Renal cortex interstitium (tissue), 11 donors: ENCODE measurements at regions not wholly inside any gene's neighbourhood (a gene's known extent, or its start where the extent isn't known, plus 50 kb on each side); places are given as distances from the start of the nearest gene placed in this dataset.

Source experiments
- DNase-seq, 11 donors: peaks; one replicate each; pipeline ENCODE4 v3.0.0-alpha.2; 2013; ENCODE audit warnings: low read depth in 9 of 11, low spot score in 4 of 11; ENCODE audit errors: extremely low read depth in 1 of 11

DNA sequence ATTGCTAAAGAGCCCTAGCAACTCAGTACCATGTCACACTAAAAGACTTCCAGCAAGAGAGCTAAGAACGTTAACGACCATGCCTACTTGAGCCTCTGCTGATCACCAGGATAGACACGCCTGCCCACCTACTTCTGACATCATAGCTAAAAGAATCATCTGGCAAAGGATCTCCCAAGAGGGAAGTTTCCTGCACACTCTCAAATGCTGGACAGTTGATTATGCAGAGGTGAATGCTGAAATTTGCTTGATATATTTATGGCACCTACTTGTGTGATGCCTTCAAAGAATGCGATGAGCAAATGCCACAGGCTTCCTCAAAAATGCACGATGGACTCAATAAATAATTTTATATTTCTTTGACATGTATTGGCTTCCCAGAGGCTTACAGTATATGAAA lies 113.6 kb downstream of the GALC start:
- no peak for DNase-seq

DNA sequence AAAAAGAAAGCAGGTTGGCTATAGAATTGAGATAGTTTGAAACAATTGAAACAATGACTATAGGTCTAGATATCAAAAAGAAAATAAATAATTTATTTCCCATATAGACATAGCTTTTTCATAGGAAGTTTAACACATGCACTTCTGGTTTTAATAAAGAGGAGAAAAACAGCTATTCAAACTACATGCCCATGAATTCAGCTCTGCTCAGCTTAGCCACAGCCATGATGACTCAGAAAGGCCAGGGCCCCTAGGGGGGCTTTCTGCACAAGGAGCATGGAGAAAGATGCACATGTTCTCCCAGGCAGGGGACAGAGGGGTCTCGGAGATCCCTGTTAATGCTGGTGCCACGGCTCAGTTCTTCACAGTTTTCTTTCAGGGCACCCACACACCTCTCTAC lies 114.0 kb downstream of the GALC start:
- no peak for DNase-seq

DNA sequence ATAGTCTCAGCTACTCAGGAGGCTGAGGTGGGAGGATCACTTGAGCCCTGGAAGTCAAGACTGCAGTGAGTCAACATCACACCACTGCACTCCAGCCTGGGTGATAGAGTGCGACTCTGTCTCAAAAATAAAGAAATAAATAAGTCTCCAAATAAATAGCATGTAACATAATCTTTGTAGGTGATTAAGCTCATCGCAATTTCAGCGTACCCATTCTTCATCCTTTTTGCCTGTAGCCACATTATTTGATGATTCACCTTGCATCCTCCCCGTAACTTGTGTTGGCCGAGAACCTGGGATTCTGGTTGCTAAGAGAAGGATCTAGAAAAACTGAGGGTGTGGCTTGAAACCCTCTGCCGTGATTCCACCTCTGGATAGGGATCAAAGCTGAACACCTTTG lies 115.1 kb downstream of the GALC start:
- DNase-seq: no peak

DNA sequence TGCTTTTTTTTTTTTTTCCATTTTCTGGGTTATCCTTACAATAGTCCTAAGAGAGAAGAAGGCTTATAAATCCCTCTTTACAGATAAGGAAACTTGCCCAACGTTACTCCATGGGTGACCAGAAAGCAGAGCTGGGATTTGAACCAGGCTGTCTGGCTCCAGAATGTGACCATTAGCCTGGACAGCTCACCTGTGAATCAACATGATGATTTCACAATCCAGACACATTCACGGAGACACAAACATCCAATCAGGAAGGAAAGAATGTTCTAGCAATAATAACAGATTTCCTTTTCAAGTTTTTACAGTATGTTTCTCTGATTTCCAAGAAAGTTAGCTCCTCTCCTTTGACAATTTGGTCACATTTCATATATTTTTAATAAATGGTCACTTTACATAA lies 118.3 kb downstream of the GALC start:
- DNase-seq: no peak

DNA sequence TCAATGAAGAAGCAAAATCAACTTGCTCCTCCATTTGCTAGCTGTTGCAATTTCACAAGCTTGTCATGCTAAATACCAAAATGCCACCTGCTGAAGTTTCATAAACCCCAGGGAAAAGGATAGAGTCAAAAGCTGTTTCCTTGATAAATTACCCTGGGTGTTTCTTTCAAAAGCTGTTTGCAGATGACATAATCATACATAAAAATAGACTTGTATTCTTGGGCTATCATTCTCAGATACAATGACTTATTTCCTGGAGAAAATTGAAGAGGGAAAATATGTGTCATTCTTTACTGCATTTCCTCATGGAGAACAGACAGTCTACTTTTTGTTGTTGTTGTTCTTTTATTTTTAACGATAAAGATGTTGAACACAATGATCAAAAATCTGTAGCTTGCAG lies 119.2 kb downstream of the GALC start:
- DNase-seq: no peak

DNA sequence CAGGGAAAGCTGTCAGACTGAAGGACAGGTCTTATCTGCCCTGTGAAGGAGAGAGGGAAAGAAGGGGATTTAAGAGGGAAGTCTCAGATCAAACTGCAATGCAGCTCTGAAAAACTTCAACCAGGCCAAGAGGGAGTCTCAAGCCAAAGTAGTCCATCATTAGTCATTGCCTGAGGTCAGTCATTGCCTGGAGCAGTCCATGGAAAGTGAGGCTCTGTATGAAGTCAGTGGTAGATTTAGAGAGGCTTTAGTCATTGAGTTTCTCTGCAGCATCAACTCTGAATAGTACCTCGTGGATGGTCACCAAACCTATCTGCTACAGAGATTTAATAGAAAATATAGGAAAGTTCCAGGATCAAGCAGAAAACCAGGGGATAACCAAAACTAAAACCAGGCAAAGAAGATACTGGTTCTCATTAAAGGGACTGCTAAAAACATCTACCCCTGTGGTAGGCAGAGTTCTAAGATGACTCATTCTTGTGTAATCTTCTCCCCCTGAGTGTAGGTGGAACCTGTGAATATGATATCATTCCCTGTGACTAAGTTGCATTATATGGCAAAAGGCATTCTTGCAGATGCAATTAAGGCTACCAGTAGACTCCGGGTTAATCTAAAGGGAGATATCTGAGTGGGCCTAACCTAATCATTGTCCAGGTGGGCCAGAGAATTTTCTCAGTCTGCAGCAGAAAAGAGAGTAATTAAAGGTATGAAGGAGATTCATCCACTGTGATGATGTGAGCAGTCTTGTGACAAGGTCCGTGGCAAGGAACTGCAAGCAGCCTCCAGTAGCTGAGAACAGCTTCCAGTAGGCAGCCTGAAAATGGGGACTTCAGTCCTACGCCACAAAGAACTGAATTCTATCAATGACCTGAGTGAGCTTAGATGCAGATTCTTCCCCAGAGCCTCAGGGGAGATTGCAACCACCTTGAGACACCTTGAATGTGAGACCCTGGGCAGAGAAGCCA lies 123.1 kb downstream of the GALC start:
- DNase-seq: no peak

DNA sequence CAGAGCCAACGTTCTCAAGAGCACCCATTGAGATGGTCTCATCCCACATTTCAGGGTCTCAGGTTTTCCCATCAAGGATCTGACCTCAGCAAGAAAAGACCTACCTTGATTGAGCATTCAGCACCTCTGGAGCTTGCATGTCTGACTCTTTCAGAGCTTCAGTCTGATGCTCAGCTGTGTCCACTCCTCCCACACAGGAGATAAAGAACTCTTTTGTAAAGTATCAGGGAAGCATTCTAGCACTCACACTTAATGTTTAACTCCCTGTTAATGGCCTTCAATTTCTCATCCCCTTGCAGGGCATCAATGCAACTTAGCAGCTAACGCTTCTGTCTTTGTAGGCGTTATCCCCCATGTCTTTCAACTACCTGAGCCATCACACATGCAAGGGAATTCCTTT lies 124.1 kb downstream of the GALC start:
- no peak for DNase-seq

DNA sequence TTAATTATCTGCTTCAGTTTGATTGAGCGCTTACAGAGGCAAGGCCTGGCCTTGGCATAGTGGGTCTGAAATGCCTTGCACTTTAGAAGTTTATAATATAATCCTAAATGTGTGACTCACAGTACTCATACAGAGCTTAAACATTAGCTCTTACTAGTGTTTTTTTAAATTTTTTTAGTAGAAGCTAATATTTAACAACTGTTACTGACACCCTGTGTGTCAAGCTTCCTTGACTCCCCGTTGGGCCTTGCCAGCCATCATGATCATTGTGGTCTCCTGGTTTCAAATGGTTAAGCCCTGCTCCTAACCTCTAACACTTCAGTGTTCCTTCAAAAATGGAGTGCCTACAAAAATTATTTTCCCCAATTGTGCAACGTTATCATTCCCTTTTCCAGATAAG lies 126.9 kb downstream of the GALC start:
- no peak for DNase-seq

DNA sequence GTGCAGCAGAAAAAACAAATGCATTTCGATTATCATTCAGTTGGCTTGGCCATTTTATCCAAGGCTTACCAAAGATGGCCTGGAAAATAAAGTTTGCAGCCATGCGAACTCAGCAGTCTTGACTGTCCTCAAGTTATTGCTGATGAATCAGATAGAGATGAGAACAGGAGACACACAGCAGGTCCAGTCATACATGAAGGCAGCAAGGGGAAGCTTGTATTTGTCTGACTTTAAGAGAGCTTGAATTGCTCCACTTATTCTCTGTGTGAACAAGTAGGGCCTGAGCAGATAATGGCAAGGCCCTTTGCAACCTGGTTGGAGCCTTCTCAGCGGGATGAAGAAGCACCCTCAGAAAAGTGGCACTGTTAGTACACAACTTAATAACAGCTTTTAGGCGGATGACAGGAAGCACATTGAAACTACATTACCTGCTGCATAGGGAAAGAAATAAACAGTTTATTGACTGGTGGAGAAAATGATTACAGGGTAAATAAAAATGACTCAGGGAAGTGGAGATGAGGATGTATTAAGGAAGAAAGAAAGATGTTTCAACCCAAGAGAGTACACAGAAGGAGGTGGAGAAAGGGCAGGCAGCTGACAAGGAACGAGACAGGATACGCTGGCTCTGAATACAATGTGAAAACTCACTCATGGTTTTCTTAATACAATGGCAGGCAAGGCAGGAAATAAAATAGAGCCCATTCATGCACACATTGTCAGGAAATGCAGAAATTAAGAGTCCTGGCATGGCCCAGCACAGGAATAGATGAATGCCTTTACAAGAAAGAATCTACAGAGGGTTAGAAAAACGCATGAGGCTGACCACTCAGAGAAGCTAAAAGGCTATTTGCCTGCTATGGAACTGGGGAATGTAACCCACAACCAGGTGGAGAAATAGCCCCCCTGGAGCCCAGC lies 128.4 kb downstream of the GALC start:
- DNase-seq: no peak

DNA sequence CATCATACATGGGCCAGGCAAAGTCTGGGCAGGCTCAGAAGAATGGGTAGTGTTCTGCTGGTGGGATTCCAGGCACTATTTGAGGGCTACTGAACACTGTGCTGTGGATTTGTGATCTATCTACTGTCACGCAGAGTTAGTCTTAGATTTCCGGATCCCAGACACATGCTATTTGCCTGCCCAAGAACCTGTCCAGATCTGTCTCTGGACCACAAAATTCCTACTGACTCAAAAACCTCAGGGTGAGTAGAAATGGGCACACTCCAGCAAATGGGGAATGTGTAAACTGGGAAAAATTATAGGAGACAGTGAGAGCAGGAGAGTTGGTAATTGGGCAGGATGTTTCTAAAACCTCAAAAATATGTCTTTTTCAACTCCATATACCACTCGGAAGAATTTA lies 129.9 kb downstream of the GALC start:
- DNase-seq: no peak

DNA sequence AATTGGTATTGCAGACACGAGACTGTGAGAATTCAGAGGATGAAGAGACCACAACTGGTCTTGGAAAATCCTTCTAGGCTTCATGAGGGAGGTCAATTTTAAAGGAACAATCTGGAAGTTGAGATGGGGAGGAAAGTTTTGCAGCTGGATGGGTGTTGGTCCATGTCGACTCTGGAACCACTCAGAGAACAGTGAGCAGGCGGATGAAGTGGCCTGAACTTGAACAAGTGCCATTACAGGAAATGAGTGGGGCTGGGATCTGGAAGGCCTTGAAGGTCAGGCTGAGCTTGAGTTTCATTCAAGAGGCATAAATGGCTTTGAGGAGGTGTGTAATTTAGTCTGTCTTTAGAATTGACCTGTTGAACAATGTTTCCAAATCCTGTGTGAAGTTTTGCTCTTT lies 140.9 kb downstream of the GALC start:
- no peak for DNase-seq

DNA sequence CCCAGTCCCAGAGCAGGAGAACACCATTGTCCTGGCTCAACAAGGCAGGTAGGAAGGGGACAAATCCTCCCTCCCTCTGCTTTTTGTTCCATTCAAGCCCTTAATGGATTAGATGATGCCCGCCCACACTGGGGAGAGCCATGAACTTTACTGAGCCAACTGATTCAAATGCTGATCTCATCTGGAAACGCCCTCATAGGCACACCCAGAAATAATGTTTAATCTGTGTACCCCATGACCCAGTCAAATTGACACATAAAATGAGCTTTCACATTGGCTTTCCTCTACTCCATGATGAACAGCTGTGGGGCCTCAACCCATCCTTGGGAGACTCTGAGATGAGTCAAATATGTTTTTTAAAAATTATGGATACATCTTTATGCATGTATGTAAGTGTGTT lies 141.8 kb downstream of the GALC start:
- no peak for DNase-seq

DNA sequence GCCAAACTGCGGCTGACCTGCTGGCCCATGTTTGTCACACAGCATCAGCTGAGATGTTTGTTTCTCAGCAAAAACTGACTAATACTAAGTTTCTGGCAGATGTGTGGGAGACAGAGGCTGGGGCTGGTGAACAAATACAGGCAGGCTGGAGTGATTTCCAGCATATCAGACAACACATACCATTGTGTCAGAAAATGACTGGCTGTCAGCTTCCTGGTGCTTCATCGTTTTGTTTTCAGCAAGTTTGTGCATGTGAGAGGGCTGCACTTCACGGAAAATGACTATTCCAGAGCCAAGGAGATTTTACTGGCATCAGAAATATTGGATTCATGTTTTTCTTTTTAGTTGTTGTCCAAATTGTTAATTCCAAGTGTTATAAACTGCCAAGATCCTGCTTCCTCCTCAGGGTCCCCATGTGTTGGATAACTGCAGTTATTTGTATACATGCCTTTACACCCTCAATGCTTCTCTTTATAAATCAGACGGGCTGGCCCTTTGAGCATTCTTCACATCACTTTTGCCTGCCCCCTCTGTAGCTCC lies 145.7 kb downstream of the GALC start:
- no peak for DNase-seq

DNA sequence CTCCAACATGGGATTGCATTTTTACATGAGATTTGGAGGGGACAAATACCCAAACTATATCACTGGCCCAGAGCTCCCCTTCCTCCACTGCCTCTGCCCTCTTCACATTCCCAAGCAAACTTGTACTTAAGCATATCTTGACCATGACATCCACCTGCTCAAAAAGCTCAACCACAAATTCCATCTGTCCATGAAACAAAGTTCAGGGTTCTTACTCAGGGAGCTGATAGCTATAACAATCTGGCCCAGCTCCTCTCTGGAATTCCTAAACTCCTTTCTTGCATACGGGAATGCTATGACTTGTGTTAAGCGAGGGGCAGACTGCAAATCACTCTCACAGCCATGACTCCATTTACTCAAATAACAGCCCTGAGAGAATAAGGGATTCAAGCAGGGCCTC lies 152.1 kb downstream of the GALC start:
- DNase-seq: no peak

DNA sequence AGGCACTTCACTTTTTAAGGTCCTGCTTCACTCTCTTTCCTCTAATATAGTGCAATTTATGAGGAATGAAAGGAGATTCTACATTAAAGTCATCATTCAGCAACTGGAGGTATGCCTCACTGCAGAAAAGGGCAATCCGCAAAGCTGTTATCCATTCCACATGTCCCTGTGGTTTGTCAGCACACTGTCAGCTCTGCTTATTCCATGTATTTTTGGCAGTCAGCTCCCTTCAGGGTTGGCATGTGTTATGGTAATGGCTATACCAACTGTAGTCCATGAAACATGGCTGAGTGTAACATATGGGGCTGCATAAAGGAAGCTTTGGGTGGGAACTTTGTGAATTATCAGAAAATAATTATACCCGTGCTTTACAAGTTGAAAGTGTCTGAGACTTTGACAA lies 154.1 kb downstream of the GALC start:
- DNase-seq: no peak

DNA sequence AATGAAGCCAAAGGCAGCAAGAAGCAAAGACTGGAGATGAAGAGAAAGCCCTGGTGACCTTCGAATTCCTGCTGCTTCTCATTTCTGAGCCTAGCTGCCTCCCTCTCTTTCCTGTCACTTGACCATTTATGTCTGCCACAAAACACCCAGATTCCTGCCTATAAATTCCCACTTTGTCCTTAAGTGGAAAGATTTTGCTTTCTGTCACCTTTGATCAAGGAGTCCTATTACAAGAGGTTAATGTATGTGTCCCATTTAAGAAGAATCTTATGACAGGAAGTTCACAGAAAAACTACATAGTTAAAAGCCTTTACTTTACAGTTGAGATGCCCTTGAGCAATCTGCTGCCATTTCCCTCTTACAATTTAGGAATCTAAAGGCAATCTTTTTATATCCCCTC lies 155.7 kb downstream of the GALC start:
- DNase-seq: peak in 5 of 11 donors; percentile 12 to 18 (median 15)

DNA sequence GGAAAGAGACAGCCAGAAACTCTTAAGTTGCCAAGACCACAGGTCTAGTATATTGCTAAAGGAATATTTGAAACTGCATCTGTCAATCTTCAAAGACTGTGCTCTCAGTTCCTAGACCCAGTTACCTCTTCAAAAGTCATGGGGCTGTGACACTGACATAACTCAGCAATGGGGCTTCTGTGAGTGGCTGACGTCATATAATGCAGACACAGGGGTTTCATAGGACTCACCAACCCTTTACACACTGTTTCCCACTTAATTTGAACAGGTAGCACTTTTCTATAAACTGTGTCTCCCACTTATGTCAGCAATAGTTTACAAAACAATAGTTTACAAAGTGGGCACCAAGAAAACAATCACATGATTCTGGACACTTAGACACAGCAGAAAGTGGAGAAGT lies 158.4 kb downstream of the GALC start:
- DNase-seq: no peak

DNA sequence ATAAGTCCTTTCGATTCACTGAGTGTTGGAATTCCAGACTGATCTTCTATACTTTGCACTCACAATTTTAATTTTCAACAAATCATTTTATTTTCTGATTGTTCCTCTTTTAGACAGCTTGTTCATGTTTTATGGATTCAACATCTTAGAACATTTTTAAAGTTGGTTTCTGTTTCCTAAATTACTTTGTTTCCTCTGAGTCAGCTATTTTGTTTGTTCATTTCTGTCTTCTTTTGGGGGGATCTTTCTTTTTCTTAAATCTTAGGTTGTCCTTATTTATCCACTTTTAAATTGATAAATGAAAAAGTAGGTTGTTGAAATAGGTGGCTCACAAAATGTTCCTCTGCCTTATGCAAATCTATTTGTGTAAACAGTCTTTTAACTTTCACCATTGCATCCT lies 160.0 kb downstream of the GALC start:
- no peak for DNase-seq

DNA sequence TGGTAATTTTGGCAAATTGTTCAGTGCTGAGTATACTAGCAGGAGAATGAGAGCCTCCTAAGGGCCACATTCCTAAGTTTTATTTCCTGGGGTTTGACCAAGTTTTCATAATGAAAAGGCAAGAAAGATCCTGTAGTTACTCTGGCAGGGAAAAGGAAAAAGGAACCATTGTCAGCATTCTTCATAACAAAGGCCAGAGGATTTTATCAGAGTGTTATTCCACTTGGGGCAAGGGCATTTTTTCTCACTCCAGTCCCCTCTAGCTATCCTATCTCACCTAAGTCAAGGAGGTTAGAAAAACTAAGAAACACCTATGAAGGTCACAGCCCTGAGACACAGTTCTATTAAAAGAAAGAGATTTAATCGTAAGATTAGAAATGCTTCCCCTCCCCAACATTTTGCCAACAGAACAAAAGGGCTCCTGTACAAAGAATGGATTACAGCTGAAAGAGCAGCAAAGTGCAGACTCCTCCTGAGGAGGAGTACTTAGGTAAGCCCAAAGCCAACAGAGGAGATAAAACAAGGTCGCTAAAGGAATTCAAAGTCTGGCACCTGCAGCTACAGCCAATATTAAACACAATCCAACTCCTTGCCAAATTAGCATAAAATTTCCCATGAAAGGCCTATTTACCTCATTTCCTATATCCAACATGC lies 162.4 kb downstream of the GALC start:
- DNase-seq: no peak
